SK-N-SH (cell line): ENCODE measurements at regions not wholly inside any gene's neighbourhood (a gene's known extent, or its start where the extent isn't known, plus 50 kb on each side); places are given as distances from the start of the nearest gene placed in this dataset.

Experiments
- RAD21 ChIP-seq: IDR thresholded peaks from 2 replicates; pipeline ENCODE4 v1.6.1; 2012; ENCODE audit warnings: mild to moderate bottlenecking, low read length
- ZBTB33 ChIP-seq: IDR thresholded peaks from 2 replicates; pipeline ENCODE4 v1.4.0; 2012; ENCODE audit warnings: low read depth, borderline replicate concordance
- TF ChIP-seq, protein P1 (sequence below): fragments of 200-600 bp; sonication (generic); IDR thresholded peaks from 2 replicates; pipeline ENCODE4 v1.6.1; 2017; ENCODE audit warnings: antibody characterized with exemption, mild to moderate bottlenecking, moderate library complexity

- TF ChIP-seq ZBTB33 (no peak), RAD21 (no peak)
- TF ChIP-seq, protein P1, sequence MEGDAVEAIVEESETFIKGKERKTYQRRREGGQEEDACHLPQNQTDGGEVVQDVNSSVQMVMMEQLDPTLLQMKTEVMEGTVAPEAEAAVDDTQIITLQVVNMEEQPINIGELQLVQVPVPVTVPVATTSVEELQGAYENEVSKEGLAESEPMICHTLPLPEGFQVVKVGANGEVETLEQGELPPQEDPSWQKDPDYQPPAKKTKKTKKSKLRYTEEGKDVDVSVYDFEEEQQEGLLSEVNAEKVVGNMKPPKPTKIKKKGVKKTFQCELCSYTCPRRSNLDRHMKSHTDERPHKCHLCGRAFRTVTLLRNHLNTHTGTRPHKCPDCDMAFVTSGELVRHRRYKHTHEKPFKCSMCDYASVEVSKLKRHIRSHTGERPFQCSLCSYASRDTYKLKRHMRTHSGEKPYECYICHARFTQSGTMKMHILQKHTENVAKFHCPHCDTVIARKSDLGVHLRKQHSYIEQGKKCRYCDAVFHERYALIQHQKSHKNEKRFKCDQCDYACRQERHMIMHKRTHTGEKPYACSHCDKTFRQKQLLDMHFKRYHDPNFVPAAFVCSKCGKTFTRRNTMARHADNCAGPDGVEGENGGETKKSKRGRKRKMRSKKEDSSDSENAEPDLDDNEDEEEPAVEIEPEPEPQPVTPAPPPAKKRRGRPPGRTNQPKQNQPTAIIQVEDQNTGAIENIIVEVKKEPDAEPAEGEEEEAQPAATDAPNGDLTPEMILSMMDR, result no peak
Measured at GRCh38 chr16:26267641-26268040, 575.9 kb downstream of the HS3ST4 start.
